Thyroid gland (tissue), 4 donors: ENCODE measurements at regions not wholly inside any gene's neighbourhood (a gene's known extent, or its start where the extent isn't known, plus 50 kb on each side); places are given as distances from the start of the nearest gene placed in this dataset.

Experiments used
- POLR2A ChIP-seq, 2 donors: fragments of 450-650 bp; IDR thresholded peaks; one replicate each; pipeline ENCODE4 v1.6.1; 2017; ENCODE audit warnings: antibody characterized with exemption in 2 of 2, mild to moderate bottlenecking in 2 of 2, moderate library complexity in 1 of 2
- TF ChIP-seq, protein P1 (sequence below), 6 experiments: fragments of 200-600 bp in 3 of 6; fragments of 450-650 bp in 3 of 6; sonication (generic) in 3 of 6; IDR thresholded peaks; one replicate each; pipeline ENCODE4 v1.5.1; 2016 to 2019; ENCODE audit warnings: antibody characterized with exemption in 6 of 6, mild to moderate bottlenecking in 2 of 6, inconsistent platforms in 1 of 6, moderate library complexity in 1 of 6

DNA sequence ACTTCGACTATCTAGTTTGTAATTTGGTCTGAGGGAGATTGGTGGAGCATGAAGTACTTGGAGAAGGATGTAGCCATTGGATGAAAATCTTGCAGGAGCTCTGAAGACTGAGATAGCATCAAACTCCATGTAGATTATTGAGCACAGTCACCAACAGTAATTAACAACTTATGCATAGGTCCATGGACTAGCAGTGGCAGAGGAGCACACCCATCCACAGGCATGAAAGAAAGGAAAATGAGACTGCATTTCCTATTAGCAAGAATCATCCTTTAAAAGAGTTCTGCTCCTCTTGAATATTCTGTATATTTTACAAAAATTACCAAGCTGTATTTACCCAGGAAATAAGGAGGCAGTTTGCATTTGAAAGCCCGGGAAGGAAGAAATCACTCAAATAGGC is 529.4 kb upstream of the ACTRT1 start:
- no peak for TF ChIP-seq POLR2A (IDR thresholded peaks at IDR 0.05)
- TF ChIP-seq, protein P1, sequence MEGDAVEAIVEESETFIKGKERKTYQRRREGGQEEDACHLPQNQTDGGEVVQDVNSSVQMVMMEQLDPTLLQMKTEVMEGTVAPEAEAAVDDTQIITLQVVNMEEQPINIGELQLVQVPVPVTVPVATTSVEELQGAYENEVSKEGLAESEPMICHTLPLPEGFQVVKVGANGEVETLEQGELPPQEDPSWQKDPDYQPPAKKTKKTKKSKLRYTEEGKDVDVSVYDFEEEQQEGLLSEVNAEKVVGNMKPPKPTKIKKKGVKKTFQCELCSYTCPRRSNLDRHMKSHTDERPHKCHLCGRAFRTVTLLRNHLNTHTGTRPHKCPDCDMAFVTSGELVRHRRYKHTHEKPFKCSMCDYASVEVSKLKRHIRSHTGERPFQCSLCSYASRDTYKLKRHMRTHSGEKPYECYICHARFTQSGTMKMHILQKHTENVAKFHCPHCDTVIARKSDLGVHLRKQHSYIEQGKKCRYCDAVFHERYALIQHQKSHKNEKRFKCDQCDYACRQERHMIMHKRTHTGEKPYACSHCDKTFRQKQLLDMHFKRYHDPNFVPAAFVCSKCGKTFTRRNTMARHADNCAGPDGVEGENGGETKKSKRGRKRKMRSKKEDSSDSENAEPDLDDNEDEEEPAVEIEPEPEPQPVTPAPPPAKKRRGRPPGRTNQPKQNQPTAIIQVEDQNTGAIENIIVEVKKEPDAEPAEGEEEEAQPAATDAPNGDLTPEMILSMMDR (IDR thresholded peaks at IDR 0.05), result no peak
